HG02852 (cell line): ENCODE measurements at regions not wholly inside any gene's neighbourhood (a gene's known extent, or its start where the extent isn't known, plus 50 kb on each side); places are given as distances from the start of the nearest gene placed in this dataset.

Experiments used
- ATAC-seq: cut with Tn5 transposase; IDR thresholded peaks from one replicate; pipeline ENCODE4 v1.9.1; 2021; ENCODE audit warnings: mild to moderate bottlenecking, moderate library complexity; ENCODE audit not compliant: unreplicated experiment

DNA sequence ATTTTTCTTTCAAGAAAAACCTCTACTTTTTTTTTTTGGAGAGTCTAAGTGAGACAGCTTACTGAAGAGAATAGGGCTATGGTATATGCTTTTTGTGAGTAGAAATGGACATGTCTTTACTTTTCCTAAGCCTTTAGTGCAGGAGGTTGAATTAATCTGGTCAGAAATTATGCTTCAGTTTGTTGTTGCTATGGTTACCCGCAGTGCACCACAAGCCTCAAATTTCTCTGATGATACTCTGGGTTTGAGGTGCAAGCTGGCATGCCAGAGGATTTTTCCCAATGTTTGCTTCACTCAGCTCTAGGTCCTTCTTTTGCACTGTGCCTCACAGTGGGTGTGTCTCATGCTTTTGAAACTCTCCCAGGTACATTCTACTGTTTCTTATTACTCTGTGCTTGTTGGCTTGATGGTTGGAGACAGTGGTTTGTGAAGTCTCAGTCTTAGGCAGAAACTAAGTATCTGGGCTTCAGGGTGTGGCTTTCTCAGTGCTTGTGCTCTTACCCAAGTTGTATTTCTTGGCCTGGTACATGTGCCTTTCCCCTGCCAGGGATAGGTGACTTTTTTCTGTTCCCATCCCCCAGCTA is 278.3 kb downstream of the RBM43 start:
- ATAC-seq: no peak

GRCh38 chr2:150981826-150982225 is 279.8 kb downstream of the RBM43 start:
- ATAC-seq: no peak

- no peak for ATAC-seq
These were observed 283.6 kb downstream of the RBM43 start for GRCh38 chr2:150978053-150978452.

- ATAC-seq: no peak
These were observed 284.4 kb downstream of the RBM43 start for GRCh38 chr2:150977296-150977695.

GRCh38 chr2:150976604-150977003 is 285.1 kb downstream of the RBM43 start:
- no peak for ATAC-seq

DNA sequence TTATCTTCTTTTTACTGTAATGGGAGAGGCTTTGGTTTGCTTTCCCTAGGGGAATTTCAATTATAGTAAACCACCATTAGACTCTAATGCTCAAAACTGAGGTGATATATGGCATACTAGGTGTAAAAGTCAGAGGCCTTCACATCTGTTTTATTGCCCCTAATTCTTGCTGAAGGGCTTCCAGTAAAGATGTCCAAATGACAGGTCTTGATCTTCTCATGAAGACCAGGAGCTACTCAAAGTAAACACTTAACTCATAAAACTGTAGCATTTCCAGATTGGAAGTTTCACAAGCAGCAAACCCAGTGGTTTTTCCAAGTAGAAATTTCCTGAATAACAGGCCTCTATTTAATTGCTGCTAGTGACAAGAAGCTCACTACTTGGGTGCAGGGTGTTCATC is 286.8 kb downstream of the RBM43 start:
- ATAC-seq: no peak

DNA sequence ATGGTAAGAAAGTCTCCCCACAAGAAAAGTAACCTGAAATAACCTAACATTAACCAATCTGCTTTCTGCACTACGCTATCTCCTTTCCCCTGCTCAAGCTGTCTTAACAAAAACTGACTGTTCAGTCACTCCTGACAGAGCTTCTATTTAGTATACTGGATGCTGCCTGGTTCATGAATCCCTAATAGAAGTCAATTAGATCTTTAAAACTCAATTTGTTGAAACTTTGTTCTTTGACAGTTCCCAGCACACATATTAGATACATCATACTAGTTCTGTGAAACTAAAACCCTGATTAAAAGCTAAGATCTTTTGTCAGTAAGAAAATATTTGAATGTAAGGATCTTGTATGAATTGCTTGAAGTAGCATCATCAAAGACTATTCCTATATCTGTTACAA is 287.4 kb downstream of the RBM43 start:
- no peak for ATAC-seq

DNA sequence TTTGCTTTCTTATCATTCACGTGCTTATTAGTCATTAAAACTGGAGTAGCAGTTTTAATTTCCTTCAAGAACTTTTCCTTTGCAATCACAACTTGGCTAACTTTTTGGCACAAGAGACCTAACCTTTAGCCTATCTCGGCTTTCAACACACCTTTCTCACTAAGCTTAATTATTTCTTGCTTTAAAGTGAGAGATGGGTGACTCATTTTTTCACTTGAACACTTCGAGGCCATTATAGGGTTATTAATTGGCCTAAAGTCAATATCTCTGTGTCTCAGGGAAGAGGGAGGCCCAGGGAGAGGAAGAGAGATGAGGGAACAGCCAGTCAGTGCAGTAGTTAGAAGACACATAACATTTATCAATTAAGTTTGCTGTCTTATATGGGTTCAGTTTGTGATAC is 289.8 kb downstream of the RBM43 start:
- no peak for ATAC-seq

GRCh38 chr2:150963336-150963735 is 298.3 kb downstream of the RBM43 start:
- no peak for ATAC-seq

- no peak for ATAC-seq
These were observed 306.4 kb downstream of the RBM43 start for GRCh38 chr2:150955231-150955630.

DNA sequence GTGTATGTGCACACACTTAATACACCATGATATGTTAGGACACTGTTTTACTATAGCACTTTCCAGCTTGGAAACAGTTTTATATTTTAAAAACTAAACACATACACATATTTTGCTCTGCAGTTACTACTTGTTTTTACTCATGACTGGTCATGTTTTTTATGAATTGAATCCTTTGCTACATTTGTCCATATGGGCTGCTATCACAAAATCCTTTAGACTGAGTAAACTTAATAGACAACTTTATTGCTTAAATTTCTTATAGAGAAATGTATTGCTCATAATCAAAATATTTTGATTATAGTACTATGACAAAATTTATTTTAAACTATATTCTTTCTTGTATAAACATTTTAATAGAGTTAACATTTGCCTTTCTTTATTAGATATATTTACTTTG is 314.8 kb downstream of the RBM43 start:
- ATAC-seq: no peak

DNA sequence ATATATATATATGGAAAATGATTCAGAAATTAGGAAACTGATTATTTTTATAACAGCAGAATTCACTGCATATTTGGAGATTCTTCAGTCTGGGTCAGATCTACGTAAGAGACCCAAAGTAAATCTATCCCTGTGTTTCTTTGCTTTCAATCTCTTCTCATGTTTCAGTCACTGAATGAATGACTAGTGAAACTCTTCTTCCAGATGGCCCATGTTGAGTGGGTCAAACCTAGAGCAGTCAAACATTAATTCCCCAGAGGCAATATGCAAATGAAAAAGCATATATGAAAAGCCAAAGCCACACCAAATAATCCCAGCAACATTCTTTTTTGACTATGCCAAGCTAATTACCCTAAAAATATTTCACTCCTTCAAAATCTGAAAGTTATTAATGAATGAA is 317.3 kb downstream of the RBM43 start:
- ATAC-seq: no peak

DNA sequence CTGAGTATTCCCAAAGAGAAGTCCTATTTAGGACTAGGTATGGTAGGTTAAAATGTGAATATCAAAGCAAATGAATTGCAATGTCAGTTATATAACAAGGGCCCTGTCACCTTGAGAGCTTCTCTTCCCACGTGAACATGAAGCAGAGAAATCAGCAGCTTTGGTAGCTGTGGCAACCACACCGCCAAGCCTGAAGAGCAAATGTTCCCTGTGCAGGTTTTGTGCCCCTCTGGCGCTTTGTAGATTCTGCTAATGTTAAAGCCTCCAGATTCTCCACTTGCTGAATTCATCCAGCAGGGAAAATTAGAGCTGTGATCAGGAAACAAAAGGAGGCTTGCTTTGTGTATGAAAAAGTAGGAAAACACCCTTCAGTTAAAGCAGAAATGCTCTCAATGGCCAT is 322.6 kb downstream of the RBM43 start:
- no peak for ATAC-seq

- no peak for ATAC-seq
These were observed 323.1 kb downstream of the RBM43 start for GRCh38 chr2:150938527-150938926.

DNA sequence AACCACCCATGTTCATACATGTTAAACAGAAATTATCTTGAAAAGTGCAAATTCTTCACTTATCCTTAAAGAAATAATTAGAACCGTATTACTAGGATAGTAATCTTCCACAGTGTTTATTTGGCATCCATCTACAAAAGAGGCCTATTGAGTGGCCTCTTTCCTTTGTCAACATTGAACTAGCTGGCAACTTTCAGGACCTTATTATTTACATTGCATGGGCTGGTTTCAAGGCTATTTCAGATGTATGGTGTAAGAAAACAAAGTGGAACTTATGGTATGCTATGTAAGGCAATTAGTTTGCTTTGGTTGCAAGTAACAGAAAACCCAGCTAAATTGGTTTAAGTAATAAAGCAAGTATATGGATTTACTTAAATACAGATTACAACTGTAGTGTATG is 324.6 kb downstream of the RBM43 start:
- ATAC-seq: no peak

- no peak for ATAC-seq
These were observed 330.2 kb downstream of the RBM43 start for GRCh38 chr2:150931451-150931850.

DNA sequence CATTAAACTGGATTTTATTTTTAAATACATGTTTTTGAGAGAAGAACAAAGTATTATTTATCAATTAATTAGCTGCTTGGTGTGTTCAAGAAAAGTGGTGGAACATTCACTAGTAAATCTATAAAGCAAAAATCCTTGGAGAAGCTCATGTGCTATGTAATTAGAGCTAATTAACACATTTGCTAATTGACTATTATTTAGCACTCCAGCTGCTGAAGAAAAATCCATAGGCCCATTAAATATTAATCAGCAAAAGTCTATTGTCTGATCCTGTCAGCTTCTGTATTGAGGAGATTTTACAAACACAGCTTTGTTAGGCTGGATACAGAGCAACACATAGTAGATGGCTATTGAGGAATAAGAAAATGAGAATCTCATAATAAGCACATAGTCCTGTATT is 336.1 kb downstream of the RBM43 start:
- ATAC-seq: no peak

DNA sequence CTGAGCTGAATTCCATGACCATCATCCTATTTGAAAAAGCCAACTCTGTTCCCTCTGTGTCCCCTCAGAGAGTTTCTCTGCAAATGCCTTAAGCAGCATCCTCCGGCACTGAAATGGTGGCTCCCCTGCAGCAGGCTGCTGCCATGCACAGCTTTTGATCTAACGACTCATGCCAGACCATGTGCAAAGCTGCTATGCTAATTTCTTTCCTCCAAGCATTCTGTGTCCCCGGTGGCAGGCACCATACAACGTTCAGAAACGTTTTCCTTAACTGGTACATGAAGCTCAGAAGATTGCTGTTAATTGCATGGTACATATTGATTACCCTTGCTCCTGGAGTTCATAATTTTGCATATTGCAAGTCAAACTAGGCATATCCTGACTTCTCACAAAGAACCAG is 336.8 kb downstream of the RBM43 start:
- ATAC-seq: no peak

DNA sequence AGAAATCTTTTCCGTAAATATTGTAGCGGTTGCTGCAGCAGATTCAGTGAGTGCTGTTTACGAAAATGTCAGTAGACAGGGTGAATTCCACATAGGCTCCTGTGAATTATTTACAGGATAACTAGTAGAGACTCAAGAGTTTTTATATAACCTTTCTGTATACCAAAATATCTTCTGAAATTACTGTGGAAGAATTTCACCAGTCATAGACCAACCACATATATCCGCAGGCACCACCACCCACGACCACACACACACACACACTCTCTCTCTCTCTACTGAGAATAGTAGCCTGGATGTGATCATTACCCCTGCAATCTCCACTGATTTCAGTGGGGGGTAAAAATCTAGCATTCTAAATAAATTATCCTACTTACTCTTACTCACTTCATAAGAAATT is 341.8 kb downstream of the RBM43 start:
- no peak for ATAC-seq

DNA sequence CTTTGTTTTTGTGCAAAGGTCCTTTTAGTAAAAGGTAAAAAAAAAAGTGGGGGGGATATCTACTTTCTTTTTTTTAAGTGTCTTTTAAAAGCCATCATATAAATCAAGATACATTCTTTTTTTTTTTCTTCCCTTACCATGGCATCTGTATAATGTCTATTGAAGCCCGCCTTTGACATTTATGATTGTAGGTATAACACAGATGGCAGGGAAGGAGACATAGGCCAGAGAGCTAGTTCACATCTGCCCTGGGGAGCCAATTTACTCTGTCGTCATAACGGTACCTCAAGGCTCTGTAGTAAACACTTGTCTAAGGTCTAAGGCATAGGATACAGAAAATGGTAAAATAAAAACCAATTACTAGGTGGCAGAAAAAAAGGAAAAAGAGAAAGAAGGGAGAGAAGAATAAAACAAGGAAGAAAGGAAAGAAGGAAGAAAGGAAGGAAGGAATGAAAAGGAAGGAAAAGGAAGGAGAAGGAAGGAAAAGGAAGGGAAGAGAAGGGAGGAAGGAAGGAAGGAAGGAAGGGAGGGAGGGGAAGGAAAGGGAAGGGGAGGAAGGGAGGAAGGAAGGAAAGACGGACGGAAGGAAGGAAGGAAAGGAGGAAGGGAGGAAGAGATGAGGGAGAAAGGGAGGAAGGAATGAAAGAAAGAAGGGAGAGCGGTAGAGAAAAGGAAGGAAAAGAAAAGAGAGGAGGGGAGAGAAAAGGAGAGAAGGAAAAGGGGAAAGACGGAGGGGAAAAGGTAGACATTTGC is 343.5 kb downstream of the RBM43 start:
- no peak for ATAC-seq

GRCh38 chr2:150916467-150917396 is 344.9 kb downstream of the RBM43 start:
- no peak for ATAC-seq

DNA sequence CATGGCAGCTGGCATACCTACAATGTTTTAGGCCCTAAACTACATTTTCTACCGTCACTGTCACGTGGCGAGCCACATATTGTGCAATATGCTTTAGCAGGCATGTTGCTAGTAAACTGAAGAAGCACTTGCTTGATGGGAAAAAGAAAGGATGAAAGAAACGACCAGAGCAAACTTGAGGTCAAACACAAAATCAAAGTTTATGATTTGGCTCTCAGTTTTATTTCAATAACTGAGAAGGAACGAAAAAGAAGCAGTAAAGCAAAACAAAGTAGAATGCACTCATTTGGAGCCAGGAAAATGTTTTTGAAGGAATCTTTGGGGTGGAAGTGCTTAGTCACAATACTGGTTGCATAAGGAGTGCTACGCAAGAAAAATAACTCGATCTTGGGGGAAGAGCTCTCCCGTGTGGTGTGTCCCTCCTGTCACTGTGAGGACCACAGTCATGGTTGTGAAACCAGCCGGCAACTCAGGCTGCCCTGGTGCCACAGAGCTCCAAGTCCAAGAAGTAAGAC is 349.8 kb downstream of the RBM43 start:
- ATAC-seq: no peak
